ENCODE measurements at regions not wholly inside any gene's neighbourhood (a gene's known extent, or its start where the extent isn't known, plus 50 kb on each side); places are given as distances from the start of the nearest gene placed in this dataset.
"Not testable (repeated sequence)": the region's sequence is repeated elsewhere in the genome, so short reads cannot be mapped to it uniquely, and the experiment has no call there.

DNA sequence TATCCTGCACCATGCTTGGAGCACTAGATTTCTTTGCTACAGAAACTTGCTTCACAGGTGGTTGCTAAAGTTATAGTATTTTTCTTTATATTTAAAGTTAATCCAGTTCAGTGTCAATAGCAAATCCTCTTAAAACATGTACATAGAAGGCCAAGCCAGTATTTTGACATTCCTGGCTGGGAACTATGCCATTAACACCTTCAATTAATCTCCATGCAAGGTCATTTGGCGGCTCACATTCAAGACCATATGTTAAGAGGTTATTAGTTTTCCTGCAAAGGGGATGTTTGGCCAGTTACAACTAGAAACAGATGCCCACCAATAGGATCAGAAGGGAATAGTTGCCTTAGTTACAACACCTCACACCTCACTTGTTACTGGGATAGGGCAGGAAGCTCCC lies 261.3 kb upstream of the MEIS1 start:
- no peaks in the 10 kb centered on the region for H3K27me3 Mint-ChIP-seq
- H3K4me3 Mint-ChIP-seq: no peak overlapping the region
- H3K36me3 Mint-ChIP-seq: no peaks in the 10 kb centered on the region
- H3K9me3 Mint-ChIP-seq: peaks cover 0 to 7% (median 0%) of the 10 kb centered on the region in 7 donors
- H3K4me1 Mint-ChIP-seq: no peaks in the 10 kb centered on the region
- DNase-seq (no peak), ATAC-seq (ENCODE audit: low read depth in 2 of 2) (no peak)
- no peak overlapping the region for H3K27ac Mint-ChIP-seq

DNA sequence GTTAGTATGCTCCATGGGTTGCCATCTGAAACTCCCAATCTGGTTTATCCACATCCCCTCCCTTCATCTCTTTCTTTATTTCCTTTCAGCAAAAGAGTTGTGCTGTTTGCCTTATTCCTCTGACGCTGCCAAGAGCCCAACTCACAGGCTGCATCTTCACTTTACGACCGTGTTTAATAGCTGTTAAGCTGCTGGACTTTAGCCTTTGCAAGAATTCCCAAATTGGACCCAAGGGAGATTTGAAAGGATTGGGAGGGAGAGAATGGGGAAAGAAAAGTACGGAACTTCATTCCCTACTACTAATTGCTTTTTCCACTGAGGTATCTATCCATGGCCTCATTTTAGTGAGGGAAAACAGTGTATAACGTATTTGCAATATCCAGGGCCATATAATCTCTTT lies 263.4 kb upstream of the MEIS1 start:
- H3K9me3 Mint-ChIP-seq: peaks cover 0 to 7% (median 0%) of the 10 kb centered on the region in 7 donors
- H3K4me3 Mint-ChIP-seq: no peak overlapping the region
- H3K36me3 Mint-ChIP-seq: no peaks in the 10 kb centered on the region
- H3K4me1 Mint-ChIP-seq: no peaks in the 10 kb centered on the region
- no peak overlapping the region for H3K27ac Mint-ChIP-seq
- ATAC-seq (ENCODE audit: low read depth in 2 of 2) (no peak), DNase-seq (no peak)
- H3K27me3 Mint-ChIP-seq: no peaks in the 10 kb centered on the region

DNA sequence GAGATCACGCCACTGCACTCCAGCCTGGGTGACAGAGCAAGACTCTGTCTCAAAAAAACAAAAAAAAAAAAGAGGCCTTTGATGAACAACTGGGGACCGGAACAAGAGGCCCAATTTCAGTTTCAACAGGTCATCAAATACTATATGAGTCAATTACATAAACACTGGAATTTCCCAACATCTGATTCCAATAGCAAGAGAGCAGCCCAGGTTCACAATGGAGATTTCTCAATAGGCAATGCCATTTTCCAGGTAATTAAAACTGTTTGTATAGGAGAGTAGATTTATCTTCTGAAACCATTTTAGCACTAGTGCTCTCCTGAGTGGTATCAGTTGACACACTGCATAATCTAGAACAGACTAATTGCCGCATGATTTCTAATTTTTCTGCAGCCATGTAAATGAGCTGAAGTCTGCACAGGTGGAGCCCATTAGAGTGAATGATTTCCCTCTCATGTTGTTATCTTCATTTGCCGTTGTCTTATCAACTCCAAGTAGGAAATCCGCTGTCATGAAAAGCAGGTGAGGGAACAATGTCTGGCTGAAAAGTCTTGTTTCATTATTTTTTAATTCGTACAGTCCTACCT lies 264.1 kb upstream of the MEIS1 start:
- no peaks in the 10 kb centered on the region for H3K4me1 Mint-ChIP-seq
- ATAC-seq (ENCODE audit: low read depth in 2 of 2): no peak
- no peak overlapping the region for H3K27ac Mint-ChIP-seq
- DNase-seq: no peak
- no peak overlapping the region for H3K4me3 Mint-ChIP-seq
- peaks cover 0 to 7% (median 0%) of the 10 kb centered on the region in 7 donors for H3K9me3 Mint-ChIP-seq
- no peaks in the 10 kb centered on the region for H3K36me3 Mint-ChIP-seq
- no peaks in the 10 kb centered on the region for H3K27me3 Mint-ChIP-seq

DNA sequence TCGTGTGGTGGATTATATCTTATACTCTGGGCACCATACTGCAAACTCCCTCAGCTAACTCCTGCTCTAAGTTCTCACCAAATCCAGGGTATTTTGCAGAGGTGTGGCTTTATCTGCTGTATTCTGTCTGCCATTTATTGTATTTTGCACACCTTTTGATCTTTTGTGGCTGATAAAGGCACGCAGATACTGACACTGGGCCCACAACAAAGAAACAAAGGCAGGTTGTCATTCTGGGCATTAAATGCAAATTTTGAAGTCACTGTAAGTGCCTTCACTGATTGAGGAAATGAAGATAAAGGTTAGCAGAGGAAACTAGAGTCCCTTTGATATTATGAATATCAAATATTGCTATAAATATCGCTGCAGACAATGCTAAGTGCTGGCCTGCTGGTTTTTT lies 265.8 kb upstream of the MEIS1 start:
- H3K9me3 Mint-ChIP-seq: peaks cover 0 to 5% (median 0%) of the 10 kb centered on the region in 7 donors
- no peaks in the 10 kb centered on the region for H3K4me1 Mint-ChIP-seq
- H3K36me3 Mint-ChIP-seq: no peaks in the 10 kb centered on the region
- no peak overlapping the region for H3K4me3 Mint-ChIP-seq
- H3K27me3 Mint-ChIP-seq: no peaks in the 10 kb centered on the region
- no peak for DNase-seq
- ATAC-seq (ENCODE audit: low read depth in 2 of 2): no peak
- no peak overlapping the region for H3K27ac Mint-ChIP-seq

DNA sequence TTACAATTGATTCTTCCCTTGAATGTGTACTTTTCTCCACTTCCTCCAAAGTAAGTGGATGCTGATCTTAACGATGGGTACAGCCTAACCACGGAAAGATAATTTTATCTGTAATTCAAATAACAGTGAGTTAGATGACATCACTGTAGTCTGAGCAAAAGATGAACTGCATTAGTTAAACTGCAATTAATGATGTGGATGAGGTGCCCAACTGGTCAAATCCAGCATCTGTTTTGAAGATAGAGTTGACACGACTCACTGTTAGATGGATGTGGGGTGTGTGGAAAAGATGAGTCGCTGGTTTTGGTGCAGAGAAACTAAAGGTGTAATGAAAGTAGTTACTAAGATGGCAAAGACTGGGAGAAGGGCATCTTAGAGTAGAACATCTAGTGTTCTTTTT lies 270.5 kb upstream of the MEIS1 start:
- Mint-ChIP-seq H3K4me3 (no peak overlapping the region), H3K36me3 (no peaks in the 10 kb centered on the region), H3K27ac (no peak overlapping the region), H3K4me1 (no peaks in the 10 kb centered on the region), H3K27me3 (no peaks in the 10 kb centered on the region), H3K9me3 (peaks cover 0 to 13% (median 2%) of the 10 kb centered on the region in 7 donors)
- DNase-seq (no peak), ATAC-seq (ENCODE audit: low read depth in 2 of 2) (no peak)

DNA sequence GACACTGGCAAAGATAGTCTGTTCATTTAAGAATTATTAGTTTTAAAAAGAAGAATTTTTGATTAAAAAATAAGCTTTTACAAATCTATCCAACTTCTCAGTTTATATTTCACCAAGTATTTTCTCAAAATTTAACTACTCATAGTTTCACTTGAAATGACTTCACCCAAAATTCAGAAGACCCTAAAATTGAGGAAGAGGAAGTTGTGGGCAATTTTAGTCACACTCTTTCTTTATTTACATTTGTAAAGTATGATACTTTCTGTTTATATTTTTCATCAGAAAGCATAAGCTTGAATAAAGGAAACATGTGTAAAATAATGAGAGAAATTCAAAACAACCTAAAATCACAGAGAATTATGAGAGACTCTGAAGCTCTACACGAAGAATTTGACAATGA lies 278.8 kb upstream of the MEIS1 start:
- H3K4me1 Mint-ChIP-seq: no peaks in the 10 kb centered on the region
- DNase-seq (no peak), ATAC-seq (ENCODE audit: low read depth in 2 of 2) (no peak)
- no peak overlapping the region for H3K4me3 Mint-ChIP-seq
- H3K27me3 Mint-ChIP-seq: no peaks in the 10 kb centered on the region
- H3K9me3 Mint-ChIP-seq: peaks cover 14 to 53% (median 32%) of the 10 kb centered on the region in 7 donors
- no peak overlapping the region for H3K27ac Mint-ChIP-seq
- H3K36me3 Mint-ChIP-seq: peaks cover 5 to 10% of the 10 kb centered on the region in 2 donors

DNA sequence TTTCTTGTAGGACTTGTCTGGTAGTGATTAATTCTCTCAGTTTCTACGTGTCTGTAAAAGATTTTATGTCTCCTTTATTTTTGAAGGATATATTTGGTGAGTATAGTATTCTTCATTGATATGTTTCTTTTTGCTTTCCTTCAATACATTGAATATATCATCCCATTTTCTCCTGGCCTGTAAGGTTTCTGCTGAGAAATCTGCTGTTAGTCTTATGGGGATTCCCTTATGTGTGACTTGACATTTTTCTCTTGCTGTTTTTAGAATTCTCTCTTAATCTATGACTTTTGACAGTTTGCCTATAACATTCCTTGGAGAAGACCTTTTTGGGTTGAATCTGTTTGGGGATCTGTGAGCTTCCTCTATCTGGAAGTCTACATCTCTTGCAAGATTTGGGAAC lies 281.0 kb upstream of the MEIS1 start:
- Mint-ChIP-seq H3K9me3 (peaks cover 13 to 62% (median 32%) of the 10 kb centered on the region in 7 donors), H3K27me3 (no peaks in the 10 kb centered on the region), H3K36me3 (peaks cover 5 to 10% of the 10 kb centered on the region in 2 donors), H3K27ac (no peak overlapping the region), H3K4me1 (no peaks in the 10 kb centered on the region), H3K4me3 (no peak overlapping the region)
- ATAC-seq (ENCODE audit: low read depth in 2 of 2) (no peak), DNase-seq (no peak)

DNA sequence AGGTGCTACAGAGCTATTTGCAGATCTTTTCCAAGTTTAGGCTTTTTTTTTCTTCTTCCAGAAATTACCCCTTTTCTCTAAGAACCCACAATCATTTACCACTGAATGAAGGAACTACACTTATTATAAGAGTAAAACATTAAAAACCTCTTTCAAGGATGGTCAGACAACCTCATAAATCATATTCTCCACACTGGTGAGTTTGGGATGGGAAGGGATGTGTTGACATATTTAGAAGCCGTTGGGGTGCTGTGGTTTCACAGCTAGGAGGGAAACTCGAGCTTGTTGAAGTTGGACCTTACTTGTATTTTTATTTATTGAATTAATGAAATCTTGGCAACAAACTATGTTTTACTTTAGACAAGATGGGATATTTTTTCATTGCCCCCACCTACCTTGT lies 289.4 kb upstream of the MEIS1 start:
- H3K27ac Mint-ChIP-seq: no peak overlapping the region
- H3K4me1 Mint-ChIP-seq: no peaks in the 10 kb centered on the region
- no peak for ATAC-seq (ENCODE audit: low read depth in 2 of 2)
- peaks cover 0 to 9% of the 10 kb centered on the region in 2 donors for H3K36me3 Mint-ChIP-seq
- DNase-seq: no peak
- H3K4me3 Mint-ChIP-seq: no peak overlapping the region
- H3K27me3 Mint-ChIP-seq: peaks cover 0 to 5% (median 0%) of the 10 kb centered on the region in 3 donors
- H3K9me3 Mint-ChIP-seq: peaks cover 3 to 33% (median 8%) of the 10 kb centered on the region in 7 donors

DNA sequence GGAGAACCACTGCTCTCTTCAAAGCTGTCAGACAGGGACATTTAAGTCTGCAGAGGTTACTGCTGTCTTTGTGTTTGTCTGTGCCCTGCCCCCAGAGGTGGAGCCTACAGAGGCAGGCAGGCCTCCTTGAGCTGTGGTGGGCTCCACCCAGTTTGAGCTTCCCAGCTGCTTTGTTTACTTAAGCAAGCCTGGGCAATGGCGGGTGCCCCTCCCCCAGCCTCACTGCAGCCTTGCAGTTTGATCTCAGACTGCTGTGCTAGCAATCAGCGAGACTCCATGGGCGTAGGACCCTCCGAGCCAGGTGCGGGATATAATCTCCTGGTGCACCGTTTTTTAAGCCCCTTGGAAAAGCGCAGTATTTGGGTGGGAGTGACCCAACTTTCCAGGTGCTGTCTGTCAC lies 290.6 kb upstream of the MEIS1 start:
- not testable (repeated sequence) for H3K27ac Mint-ChIP-seq; ATAC-seq (ENCODE audit: low read depth in 2 of 2); H3K36me3 Mint-ChIP-seq; DNase-seq; H3K4me1 Mint-ChIP-seq; H3K4me3 Mint-ChIP-seq; H3K27me3 Mint-ChIP-seq
- H3K9me3 Mint-ChIP-seq: peaks cover 2 to 21% (median 6%) of the 10 kb centered on the region in 7 donors

DNA sequence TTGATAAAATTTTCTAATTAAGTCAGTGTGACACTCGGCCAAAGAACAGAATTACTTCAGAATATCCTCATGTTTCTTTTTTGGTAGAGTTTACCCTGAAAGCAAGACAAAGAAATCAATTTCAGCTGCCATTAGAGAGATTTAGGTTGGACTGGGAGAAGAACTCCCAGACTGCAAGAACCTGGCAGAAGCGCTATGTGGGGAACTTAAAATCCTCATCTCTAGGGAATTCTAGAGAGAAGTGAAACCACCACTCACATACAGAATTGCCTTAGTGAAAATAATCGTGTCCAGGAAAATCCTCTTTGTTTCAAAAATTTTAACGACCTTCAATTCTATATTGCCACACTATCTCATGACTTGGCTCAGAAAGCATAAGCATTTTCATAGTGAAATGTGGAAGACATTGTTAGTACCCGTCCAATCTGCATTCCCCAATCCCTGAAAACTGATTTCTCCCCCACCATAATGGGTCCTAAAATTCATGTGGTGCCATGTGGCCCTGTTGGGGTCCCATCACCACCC lies 297.3 kb upstream of the MEIS1 start:
- H3K36me3 Mint-ChIP-seq: no peaks in the 10 kb centered on the region
- no peak for ATAC-seq (ENCODE audit: low read depth in 2 of 2)
- no peak for DNase-seq
- no peaks in the 10 kb centered on the region for H3K27me3 Mint-ChIP-seq
- H3K27ac Mint-ChIP-seq: no peak overlapping the region
- no peaks in the 10 kb centered on the region for H3K4me1 Mint-ChIP-seq
- H3K4me3 Mint-ChIP-seq: no peak overlapping the region
- H3K9me3 Mint-ChIP-seq: peaks cover 0 to 8% (median 1%) of the 10 kb centered on the region in 7 donors

DNA sequence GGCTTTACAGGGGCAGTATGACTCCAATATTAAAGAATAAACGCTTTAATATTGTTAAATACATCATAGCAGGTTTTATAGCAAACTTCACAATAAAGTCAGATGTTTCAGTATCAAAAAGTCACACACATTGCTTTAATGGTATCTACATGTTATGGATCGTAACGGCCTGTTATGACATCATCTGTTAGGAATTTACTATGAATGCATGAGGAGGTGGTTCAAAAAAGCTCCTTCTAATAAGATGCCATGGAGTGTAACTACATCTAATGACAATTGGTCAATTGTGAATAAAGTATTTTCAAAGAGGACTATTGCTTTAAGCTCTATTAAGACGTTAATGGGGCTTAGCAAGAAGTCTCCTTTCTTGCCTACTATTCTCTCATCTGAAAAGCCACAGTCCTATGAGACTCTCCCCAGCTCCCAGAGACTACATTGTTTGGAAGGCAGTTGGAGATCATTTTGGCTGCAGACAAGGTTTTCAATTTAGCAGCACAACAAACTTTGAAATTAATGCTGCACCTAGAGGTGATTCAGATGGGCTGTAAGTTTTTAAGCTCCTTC lies 300.7 kb upstream of the MEIS1 start:
- Mint-ChIP-seq H3K4me3 (no peak overlapping the region), H3K4me1 (no peaks in the 10 kb centered on the region), H3K27me3 (no peaks in the 10 kb centered on the region), H3K36me3 (no peaks in the 10 kb centered on the region), H3K9me3 (peaks cover 0 to 11% (median 1%) of the 10 kb centered on the region in 7 donors), H3K27ac (no peak overlapping the region)
- DNase-seq (no peak), ATAC-seq (ENCODE audit: low read depth in 2 of 2) (no peak)

DNA sequence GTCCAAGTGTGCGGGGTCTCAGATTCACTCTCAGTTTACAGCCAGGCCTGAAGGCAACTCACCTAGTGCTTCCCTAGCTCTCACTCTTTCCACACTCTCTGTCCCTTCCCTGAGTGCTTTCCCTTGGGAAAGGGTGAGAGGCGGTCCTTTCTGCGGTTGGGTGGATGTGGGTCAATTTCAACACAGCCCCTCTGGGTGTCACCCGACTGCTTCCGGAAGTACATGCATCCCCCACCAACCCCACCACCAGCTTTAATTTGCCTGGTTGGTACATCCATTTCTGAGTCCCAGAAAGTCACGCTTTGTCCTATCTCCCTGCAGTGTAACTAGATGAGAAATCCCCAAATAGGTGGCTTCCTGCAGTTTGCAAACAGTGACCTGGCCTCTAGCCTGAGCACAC lies 307.3 kb upstream of the MEIS1 start:
- H3K9me3 Mint-ChIP-seq: peaks cover 0 to 3% (median 0%) of the 10 kb centered on the region in 7 donors
- H3K27ac Mint-ChIP-seq: peak overlapping the region in 1 of 6 donors; percentile 41
- ATAC-seq (ENCODE audit: low read depth in 2 of 2) (no peak), DNase-seq (no peak)
- no peaks in the 10 kb centered on the region for H3K36me3 Mint-ChIP-seq
- H3K27me3 Mint-ChIP-seq: no peaks in the 10 kb centered on the region
- no peak overlapping the region for H3K4me3 Mint-ChIP-seq
- no peaks in the 10 kb centered on the region for H3K4me1 Mint-ChIP-seq

DNA sequence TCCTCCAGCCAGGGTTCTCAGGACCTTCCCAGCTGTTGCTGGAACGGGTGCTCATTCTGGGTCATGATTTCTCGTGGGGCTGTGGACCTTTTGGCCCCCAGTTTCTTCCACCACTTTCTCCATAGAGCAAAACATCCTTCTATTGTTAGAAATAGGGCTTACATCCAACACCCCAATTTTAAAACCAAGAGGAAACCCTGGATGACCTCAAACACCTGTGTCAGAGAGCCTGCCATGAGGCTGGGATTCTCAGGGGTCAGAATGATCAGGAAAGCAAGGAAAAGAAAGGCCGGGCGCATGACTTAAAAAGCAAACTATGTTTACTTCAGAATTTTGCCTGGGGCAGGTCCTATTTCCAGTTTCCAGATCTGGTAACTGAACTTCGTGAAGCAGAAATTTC lies 307.9 kb upstream of the MEIS1 start:
- ATAC-seq (ENCODE audit: low read depth in 2 of 2) (no peak), DNase-seq (no peak)
- Mint-ChIP-seq H3K27me3 (no peaks in the 10 kb centered on the region), H3K27ac (no peak overlapping the region), H3K9me3 (peaks cover 0 to 2% (median 0%) of the 10 kb centered on the region in 7 donors), H3K4me3 (no peak overlapping the region), H3K4me1 (no peaks in the 10 kb centered on the region), H3K36me3 (no peaks in the 10 kb centered on the region)

DNA sequence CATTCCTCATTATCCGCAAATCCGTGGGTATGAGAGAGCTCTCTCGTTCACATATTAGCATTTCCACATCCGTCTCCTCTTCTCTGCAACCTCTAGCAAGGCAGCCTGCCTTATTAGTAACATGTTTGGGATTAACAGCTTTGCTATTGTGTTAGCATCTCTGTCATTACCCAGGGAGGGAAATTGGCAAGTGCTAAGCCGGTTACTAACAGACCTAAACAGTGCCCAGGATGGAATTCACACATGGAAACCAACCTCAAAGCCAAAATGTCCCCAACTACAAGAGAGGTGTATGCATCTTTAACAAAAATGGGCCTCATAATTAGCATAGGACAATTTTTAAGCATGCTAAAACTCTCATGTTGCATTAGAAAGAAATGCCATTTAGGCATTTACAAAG lies 309.0 kb upstream of the MEIS1 start:
- H3K4me1 Mint-ChIP-seq: no peaks in the 10 kb centered on the region
- no peaks in the 10 kb centered on the region for H3K36me3 Mint-ChIP-seq
- H3K27me3 Mint-ChIP-seq: no peaks in the 10 kb centered on the region
- no peak overlapping the region for H3K27ac Mint-ChIP-seq
- no peak overlapping the region for H3K4me3 Mint-ChIP-seq
- ATAC-seq (ENCODE audit: low read depth in 2 of 2) (no peak), DNase-seq (no peak)
- H3K9me3 Mint-ChIP-seq: peaks cover 0 to 2% (median 0%) of the 10 kb centered on the region in 7 donors

Data from naive B cell (primary cell).